ENCODE measurements at regions not wholly inside any gene's neighbourhood (a gene's known extent, or its start where the extent isn't known, plus 50 kb on each side); places are given as distances from the start of the nearest gene placed in this dataset.
A peak's percentile ranks its signal among the peaks of the same experiment; 100 is the strongest.

DNA sequence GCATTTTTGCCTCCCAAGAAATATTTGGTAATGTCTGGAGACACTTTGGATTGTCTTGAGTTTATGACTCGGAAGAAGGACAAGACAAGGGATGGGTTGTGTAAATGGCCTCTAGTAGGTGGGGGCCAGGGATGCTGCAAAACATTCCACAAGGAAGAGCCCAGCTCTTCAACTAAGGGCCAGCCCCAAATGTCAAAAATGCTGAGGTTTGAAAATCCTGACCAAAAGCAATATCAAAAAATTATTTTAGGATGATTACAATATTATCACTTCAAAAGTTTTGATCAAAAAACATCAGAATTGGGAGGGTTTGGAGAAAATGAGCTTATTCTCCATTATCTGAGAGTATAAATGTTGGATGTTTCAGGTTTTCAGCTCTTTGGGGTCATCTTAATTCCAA is 248.9 kb upstream of the SLC24A2 start:
- no peak for DNase-seq

DNA sequence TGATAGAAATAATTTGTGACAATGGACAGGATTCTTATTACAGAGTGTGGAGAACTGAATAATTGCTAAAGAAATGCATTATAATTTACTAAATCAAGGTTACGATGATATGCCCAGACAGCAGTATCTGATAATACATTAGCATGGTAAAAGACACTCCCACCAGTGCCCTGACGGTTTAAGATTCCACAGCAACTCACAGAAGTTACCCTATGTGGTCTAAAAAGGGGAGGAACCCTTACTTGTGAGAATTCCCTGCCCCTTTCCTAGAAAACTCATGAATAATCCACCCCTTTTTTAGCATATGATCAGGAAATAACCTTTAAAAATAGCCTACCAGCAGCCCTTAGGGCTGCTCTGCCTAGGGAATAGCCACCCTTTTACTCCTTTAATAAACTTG is 244.7 kb upstream of the SLC24A2 start:
- no peak for DNase-seq

DNA sequence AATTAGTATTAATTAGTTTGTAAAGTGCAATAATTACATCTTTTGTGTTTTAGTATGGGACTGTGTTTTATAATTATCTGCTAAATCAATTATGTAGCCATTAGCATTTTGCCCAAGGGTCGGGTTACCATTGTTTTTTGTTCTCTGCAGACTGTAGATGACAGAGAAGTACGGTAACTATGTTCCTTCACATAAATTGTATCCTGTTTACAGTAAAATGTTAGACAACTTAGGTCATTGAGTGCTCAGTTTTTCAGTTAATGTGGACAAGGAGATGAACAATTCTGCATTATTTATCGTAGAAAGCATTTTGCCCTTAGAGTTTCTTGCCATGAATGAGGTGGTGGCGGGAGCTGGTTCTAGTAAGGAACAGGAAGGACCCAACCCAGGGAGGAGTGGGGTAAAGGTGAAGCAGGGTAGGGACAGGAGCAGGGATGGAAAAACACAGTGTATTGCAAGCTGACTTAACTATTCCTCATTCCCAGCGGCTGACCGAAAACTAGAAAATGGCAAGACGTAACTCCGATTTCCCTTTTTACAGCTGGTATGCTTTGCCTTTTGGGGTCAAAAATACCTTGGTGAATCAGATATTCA is 243.7 kb upstream of the SLC24A2 start:
- no peak for DNase-seq

DNA sequence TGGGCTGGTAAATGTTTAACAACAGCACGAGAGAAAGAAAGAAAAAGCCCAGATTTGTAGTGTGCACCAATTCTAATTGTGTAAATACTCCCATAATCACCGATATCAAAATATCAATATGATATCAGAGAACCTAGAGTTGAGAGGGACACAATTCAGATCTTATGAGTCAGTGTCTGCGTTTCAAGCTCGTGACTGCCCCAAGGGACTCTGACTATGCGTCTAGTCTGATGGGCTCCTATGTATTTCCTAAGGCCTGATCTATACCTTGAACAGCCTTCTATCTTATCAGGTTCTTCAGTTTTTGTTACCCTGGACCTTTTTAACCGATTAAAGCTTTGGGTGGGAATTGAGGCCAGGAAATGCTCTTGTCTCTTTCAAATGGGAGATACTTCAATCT is 243.0 kb upstream of the SLC24A2 start:
- DNase-seq, result no peak

DNA sequence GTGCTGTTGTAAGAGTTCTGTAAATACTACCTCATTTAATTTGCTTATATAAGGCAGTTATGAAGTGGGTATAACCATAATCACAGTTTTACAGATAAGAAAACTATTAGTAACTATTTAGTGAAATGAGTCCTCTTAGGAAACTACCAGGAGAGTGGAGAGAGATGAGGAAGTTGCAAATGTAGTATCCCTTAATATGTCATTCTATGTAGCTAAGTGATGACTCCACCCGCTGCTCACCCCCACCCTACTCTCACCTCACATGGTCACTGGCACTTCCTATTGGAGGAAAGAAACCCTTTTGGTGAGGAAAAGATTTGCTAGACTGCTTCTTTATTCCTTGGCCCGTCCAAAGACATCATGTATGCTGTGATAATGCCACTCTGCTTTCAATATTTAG is 241.8 kb upstream of the SLC24A2 start:
- DNase-seq, result no peak

DNA sequence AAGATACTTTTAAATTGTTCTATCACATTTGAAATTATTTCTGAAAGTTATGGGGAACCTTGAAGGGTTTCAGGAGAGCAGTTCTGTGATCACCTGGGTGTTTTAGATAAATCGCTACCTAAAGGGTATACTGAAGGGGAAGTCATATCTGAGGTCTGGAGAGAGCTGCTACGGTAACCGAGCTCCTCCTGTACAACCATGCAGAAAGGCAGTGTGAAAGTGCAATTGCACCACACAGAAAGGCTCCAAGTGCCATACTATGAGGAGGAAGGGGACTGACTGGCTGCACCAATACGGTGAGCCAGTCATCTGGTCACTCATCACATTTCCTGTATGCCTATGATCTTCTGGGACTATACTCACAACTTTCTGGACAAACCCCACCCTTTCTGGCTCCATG is 241.4 kb upstream of the SLC24A2 start:
- DNase-seq, result no peak

DNA sequence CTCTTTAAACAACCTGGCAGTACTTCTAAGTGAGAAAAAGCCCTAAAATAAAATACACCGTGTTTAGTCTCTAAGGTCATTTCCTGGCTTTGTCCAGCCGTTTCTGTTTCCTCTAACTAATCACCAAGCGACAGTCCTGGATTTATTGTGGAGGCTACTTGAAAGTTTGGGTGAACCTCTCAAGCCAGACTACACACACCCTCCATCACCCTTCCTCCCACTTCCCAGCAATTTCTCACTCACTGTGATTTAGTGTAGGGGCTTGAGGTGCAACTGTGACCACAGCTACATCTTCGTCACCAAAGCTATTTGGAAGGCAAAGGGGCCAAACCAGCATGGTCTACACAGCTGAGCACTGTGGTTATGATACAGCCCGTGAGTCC is 240.0 kb upstream of the SLC24A2 start:
- DNase-seq, result no peak

DNA sequence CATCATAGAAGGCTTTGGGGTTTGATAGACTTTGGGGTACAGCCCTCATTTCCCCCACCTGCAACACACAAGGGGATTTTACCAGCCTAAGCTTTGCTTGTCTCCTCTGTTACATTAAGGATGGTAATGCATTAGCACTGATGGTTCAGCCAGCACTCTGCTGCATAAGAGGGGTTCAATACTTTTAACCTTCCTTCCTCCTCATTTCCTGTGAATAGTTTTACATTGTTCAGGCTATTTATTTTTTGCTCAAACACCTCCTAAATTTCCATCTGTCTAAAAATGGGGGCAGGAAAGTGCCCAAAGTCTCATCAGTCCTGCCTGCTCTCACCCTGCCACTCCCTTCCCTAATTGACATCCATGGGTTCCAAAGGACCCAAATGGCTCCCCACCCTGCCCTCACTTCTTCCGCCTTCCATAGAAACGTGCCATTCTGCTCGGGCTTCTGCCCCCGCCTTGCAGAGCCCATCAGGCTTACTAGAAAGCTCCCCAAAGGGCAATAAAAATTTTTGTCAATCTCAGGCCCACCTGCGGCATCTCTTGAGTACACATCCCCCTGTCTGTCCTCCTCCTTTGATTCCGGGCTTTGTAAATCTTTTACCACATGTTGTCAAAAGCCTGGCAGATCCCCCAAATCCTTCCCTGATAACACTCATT is 239.5 kb upstream of the SLC24A2 start:
- no peak for DNase-seq

DNA sequence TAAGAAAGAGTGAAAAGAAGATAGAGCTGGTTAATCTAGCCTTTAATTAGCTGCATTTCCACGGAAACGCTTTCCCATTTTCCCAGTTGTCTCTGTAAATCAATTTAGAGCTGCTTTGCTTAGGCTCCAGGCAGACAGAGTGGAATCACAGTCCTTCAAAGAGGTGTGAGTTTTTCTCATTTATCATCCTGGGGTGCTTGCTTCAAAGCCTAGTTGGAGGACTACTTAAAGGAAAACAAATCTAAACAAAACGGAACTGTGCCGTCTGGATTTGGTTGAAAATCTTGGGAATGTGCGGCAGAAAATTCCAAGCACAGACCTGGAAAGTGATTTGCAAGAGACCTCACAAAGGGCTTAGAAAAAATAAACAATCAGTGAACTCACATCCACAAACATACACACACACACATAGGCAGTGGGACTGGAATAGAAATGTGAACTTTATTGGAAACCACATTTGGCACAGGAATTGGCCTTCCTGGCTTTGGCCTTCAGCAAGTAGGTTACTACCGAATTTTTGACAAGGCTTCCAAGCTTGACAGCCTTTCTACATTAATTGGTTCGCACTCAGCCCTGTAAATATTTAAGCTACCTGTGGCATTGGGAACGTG is 235.2 kb upstream of the SLC24A2 start:
- DNase-seq, result no peak

DNA sequence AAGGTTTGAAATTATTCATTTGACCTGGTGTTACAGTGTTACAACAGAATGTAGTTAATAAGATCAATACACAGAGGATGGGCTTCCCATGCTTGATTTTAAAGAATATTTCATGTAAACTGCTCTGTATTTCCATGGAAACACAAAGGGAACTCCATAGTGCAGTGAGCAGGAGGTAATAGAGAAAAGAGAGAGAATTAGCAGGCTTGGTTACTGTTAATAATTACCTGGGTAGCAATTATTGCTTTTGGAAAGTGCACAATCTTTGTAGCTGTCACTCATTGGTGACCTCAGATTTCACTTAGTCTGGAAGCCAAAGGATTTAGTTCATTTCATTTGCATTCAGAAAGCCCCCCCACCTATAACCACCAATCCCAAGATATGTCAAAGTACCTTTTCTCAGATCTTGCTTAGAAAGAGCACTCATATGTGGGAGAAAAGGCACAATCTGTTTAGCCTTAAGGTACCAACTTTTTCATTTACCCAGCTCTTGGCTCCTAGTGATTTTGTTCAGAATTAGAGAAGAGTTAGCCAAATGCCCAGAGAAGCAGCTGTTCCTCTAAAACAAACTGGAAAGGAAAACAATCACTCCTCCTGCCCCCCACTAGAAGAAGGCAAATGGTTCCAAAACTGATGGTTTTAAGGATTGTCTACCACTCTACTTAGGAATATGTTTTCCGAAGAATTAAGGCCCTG is 234.5 kb upstream of the SLC24A2 start:
- DNase-seq, result no peak

DNA sequence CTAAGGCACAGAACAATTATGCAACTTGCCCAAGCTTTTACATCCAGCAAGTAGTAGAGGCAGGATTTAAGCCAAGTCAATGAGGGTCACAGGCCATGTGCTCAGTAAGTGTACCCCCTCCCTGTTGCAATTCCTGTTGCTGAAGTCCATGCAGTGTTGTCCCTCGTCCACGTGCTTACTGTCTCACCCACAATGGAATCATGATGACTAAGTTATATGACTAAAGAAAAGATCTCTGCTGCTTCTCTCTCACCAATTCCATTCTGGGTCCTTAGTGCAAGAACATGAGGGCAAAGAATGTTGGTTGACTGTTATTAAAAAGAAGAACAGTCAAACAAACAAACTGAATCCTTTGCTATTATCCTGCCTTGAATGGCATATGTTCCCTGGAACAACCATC is 233.6 kb upstream of the SLC24A2 start:
- DNase-seq, result no peak

DNA sequence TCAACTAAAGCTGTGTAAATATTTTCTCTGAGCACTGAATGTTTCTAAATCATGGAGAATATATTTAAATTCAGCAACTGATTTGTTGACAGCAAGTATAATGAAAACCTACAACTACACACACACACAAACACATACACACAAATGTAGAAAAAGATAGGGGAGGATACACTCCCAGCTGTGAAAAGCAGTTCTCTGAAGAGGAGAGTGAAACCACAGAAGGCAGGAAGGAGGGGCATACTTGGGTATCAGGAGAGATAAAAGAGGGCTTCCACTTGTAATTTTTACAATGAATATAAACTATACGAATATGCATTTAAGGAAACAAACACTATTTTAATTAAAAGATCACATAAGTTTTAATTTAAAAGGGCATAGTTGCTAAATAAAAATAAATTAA is 227.8 kb upstream of the SLC24A2 start:
- no peak for DNase-seq

DNA sequence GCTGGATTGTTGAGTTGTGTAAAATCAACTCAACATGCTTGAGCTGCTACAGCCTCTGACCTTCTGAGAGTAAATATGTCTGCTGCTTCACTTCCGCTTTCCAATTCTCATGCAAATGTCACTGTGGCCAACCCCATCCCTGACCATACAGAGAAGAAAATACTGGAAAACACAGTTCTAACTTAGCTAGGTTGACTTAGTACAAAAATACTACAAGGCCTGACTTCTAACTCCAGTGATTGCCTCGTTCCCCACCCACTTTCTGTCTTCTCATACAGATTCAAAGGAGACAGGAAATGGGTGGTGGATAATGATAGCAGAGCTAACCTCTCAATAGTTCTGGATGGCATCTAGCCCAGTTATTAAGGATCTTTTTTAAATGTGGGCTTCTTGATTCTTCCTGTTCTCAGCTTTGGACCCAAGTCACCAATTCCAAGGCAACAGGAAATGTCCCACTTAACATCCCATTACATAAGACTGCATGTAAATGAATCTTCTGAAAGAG is 226.6 kb upstream of the SLC24A2 start:
- DNase-seq, result no peak

DNA sequence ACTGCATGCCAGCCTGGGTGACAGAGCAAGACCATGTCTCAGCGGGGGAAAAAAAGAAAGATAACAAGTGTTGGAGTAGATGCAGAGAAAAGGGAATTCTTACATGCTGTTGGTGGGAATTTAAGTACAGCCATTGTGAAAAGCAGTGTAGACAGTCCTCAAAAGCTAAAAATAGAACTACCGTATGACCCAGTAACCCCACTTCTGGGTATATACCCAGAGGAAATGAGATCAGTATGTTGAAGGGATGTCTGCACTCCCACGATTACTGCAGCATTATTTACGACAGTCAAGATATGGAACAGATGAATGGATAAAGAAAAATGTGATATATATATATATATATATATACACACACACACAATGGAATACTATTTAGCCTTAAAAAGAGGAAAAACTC is 225.3 kb upstream of the SLC24A2 start:
- no peak for DNase-seq

DNA sequence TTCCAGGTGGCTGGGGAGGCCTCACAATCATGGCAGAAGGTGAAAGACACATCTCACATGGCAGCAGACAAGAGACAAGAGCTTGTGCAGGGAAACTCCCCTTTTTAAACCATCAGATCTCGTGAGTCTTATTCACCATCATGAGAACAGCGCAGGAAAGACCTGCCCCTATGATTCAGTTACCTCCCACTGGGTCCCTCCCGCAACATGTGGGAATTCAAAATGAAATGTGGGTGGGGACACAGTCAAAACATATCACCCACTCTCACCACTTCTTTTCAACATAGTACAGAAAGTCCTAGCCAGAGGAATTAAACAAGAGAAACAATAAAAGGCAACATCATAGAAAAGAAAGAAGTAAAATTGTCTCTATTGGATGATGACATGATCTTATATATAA is 223.4 kb upstream of the SLC24A2 start:
- DNase-seq, result no peak

DNA sequence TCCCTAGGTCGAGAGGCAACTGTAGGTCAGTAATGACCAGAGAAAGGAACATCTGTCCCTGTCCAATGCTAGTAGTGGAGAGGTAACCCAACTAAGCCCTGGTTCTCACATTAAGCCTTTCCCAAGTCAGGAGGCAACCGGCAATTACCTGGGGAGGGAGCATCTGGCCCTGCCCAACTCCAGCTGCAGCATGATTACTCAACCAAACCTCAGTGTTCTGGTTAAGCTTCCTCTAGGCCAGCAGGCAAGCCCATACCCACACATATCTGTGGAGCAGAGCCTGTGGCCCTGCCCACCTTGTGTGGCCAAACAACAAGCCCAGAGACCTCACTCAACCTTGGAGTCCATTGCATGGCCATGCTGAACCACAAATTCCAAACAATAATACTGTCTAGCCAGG is 220.8 kb upstream of the SLC24A2 start:
- DNase-seq, result no peak

DNA sequence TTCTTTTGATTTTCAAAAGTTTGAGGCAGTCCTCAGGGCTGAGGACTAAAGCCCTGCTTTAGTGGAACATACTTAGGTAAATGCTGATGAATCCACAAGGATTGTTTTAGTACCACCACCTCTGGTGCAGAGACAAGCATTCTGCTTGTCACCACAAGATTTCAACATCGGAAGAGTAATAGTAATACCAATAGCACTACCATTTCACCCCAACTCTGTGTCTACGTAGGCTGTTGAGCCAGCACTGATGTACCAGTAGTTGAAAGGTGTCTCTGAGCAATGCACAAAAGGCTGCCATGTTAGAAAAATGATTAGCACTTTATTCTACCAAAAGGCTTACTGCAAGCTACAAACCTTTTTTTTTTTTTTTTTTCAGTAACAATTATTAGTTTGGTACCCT is 213.2 kb upstream of the SLC24A2 start:
- no peak for DNase-seq

DNA sequence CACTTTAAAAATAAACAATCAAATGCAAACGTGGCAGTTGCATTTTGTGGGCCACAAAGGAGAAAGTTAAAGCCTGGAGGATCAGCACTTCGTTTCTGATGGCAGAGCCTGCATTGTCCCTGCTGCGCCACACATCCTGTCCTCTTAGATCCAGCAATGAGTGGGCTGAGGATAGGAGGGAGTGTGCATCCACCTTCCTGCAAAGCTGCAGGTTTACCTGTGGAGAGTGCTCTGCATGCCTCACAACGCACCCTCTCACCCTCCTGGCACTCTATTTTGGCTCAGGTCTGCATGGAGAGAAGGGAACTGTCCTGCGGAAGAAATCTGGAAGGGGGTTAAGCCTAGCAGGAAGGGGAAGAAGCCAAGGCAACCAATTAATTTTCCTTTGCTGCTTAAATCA is 212.2 kb upstream of the SLC24A2 start:
- DNase-seq, result no peak

DNA sequence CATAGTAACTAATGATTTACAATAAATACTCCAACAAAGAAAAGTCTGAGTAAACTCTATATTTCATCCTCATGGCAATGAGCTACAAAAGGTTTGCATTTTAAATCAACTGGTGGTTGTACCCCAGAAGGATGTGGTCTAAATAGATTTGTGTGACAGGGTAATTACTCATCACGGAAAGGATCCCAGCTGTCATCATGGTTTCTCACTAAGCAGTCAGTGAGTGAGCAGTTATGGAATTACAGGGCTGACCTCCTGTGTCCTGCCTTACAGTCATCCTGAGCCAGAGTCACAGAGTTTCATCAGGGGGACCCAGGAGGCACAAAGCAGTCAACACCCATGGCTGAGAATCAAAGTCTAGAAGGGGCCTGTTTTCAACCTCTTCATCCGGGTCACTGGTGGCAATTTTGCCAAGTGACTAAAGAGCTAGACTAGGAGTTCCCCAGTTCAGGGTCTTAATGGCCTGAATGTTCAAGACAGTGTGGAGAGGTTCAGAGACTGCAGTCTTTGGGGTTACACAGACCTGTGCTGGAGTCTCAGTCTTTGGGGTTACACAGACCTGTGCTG is 210.7 kb upstream of the SLC24A2 start:
- DNase-seq, result peak; percentile 3

DNA sequence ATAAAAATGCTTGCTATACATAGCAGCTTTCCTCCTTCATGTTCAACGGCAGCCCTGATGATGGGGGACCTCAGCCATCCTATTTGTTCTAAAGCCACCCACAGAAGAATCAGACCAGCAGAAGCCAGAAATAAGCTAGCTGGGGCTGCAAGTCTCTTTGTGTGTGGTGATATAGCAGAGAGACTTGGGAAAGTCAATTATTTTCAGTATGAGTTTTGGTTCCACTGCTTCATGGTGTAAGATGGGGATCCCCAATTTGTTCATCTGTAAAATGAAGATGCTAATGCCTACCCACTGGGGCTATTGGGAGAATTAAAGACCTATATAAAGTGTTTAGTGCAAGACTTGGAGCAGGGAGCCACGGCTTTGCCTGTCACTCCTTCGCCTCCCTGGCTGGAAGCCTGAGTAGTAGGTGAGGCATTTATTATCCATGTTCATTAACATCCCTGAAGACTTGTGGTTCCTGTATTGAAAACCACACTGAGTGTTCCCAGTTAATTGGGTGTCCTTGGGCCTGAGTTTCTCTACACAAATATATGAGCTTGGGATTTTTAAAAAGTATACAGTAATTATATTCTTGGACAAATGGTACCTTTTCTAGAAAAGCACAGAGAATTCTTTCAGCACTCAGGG is 210.1 kb upstream of the SLC24A2 start:
- DNase-seq, result no peak

DNA sequence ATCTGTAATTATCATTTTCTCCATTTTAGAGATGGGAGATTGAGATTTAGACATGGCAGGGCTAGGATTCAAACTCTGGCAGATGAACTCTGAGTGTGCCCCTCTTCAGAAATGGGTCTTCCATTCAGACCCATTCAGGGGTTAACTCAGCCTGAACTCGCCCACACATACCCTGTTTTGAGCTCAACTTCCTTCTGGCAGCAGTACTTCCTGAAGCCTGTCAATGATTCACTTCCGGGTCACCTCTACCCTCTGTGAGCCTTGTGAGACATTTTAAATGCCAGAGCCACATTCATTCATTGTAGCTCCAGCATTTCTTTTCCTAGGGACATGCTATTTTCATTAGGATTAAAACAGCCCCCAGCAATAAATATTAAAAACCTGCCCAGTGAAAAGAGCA is 209.3 kb upstream of the SLC24A2 start:
- no peak for DNase-seq

DNA sequence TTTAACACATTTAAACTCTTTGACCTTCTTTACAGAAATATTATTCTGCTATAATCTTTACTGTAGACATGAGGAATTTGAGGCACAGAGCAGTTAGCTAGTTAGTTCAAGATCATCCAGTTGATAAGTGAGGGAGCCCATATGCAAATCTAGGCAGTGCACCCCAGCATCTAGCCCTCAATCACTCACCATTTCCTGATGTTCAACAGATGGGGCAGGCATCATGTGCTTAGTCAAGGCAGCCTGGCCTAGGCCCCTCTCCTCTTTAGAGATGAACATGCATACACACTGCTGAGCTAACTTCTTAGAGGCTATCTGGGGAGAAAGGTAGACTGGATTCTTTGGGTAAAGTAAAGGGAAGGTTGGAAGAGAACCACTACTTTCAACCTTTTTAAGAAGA is 206.8 kb upstream of the SLC24A2 start:
- DNase-seq, result no peak

DNA sequence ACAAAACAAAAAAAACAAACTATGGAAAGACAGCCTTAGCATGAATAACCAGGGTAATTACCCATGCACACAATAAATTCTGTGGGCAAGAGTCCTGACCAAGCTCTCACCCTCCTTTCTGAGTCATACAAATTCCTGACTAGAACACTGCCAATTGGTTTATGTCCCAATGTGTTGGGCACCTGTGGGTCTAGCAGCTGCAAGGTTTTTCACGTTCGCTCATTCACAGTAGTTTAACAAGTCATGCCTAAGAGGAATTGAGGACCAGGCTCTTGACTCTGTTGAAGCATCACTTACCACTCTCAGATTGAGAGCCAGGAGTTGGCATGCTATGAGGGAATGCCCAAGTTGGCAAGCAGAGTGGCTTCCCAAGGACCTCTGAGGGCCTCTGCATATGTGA is 205.5 kb upstream of the SLC24A2 start:
- no peak for DNase-seq
